AG04450 (cell line): ENCODE measurements at regions not wholly inside any gene's neighbourhood (a gene's known extent, or its start where the extent isn't known, plus 50 kb on each side); places are given as distances from the start of the nearest gene placed in this dataset.

Source experiments
- CTCF ChIA-PET: fragments of 300-600, 350-600 bp; formaldehyde crosslinking; extraction: SDS; loops from one replicate; lab custom pipeline; 2022; ENCODE audit warnings: antibody characterized with exemption, inconsistent platforms; lab: Charles Lee
- POLR2A ChIA-PET: fragments of 350-600 bp; formaldehyde crosslinking; extraction: SDS; loops from one replicate; lab custom pipeline; 2021; ENCODE audit warnings: antibody characterized with exemption, inconsistent platforms; lab: Yijun Ruan, JAX
- DNase-seq: peaks from one replicate; pipeline ENCODE4 v3.0.0-alpha.2; 2011; ENCODE audit warnings: low read depth, low spot score
- H3K27ac ChIP-seq: one replicate; pipeline ENCODE4 v1.5.1; 2012; ENCODE audit warnings: low read depth, low read length, control low read depth
- H3K27me3 ChIP-seq: one replicate; pipeline ENCODE4 v1.6.0; 2012; ENCODE audit warnings: low read length; ENCODE audit not compliant: control insufficient read depth, insufficient read depth
- H3K4me3 ChIP-seq: 2 replicates; pipeline ENCODE4 v1.5.1; 2011; ENCODE audit warnings: mild to moderate bottlenecking, low read depth, low read length, control low read depth
- H3K9me3 ChIP-seq: 2 replicates; pipeline ENCODE4 v1.5.1; 2012; ENCODE audit warnings: low read length; ENCODE audit not compliant: control insufficient read depth, insufficient read depth
- TF ChIP-seq, protein P1 (sequence below): IDR thresholded peaks from 2 replicates; pipeline ENCODE4 v1.5.1; 2011; ENCODE audit warnings: low read depth, low read length, control low read depth, inconsistent platforms

DNA sequence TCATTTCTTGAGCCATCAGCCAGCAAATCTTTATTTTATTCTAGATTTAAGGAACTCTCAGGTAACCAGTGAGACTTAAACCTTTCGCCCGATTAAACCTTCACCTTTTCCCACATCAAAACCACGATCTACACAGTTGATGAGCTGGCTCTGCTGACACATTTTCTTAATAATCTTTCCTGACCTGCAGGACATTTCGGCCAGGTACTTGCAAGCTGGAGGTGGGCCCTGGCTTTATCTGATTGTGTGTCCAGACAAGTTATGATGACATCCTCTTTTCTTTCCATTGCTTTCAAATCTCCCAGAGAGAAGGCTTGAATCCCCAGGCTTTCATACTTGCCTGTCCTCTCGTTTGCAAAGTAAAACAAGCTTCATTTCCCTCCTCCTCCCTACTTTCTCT is 144.2 kb downstream of the EFNB2 start:
- TF ChIP-seq, protein P1, sequence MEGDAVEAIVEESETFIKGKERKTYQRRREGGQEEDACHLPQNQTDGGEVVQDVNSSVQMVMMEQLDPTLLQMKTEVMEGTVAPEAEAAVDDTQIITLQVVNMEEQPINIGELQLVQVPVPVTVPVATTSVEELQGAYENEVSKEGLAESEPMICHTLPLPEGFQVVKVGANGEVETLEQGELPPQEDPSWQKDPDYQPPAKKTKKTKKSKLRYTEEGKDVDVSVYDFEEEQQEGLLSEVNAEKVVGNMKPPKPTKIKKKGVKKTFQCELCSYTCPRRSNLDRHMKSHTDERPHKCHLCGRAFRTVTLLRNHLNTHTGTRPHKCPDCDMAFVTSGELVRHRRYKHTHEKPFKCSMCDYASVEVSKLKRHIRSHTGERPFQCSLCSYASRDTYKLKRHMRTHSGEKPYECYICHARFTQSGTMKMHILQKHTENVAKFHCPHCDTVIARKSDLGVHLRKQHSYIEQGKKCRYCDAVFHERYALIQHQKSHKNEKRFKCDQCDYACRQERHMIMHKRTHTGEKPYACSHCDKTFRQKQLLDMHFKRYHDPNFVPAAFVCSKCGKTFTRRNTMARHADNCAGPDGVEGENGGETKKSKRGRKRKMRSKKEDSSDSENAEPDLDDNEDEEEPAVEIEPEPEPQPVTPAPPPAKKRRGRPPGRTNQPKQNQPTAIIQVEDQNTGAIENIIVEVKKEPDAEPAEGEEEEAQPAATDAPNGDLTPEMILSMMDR, result no peak
- Histone ChIP-seq H3K27ac (no peak overlapping the region), H3K9me3 (no peaks in the 10 kb centered on the region), H3K27me3 (no peaks in the 10 kb centered on the region), H3K4me3 (no peak overlapping the region)
- ChIA-PET POLR2A (no interaction called here), CTCF (no interaction called here)
- DNase-seq, result no peak

DNA sequence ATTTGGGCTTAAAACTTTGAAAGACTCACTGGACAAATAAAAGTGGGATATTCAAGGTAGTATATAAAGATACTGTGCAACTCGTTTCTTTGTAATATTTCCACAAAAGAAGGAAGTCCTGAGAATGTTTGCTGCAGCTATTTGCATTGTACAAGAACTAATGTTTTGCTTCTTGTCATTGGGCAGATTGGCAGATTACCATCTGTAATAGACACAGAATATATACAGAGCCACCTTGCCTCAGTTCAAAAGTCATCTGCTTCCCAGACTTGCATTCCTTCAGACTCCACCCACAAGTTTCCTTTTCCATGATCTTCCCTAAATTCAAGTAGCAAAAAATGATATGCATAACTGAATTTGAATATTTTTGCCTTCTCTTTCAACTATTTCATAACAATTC is 145.1 kb downstream of the EFNB2 start:
- TF ChIP-seq, protein P1, result no peak
- ChIA-PET CTCF (no interaction called here), POLR2A (no interaction called here)
- Histone ChIP-seq H3K27ac (no peak overlapping the region), H3K9me3 (no peaks in the 10 kb centered on the region), H3K27me3 (no peaks in the 10 kb centered on the region), H3K4me3 (no peak overlapping the region)
- no peak for DNase-seq

DNA sequence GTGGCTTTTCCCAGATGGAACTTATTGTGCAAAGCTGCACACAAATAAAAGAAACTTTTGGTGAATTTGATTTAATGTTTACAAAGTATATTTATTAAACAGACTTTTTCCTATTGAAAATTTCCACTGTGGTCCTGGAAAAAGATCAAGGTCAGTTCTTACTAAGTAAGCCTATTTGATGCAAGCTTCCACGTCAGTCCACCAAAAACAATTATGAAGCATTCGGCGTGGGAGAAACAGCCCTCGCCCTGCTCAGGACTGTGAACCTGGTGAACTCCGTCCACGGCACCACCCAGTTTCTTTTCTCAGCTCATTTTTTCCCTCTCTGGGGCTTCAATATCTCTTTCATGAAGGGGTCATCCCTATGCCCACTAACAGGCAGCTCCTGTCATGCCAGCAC is 149.8 kb downstream of the EFNB2 start:
- H3K9me3 ChIP-seq, result no peaks in the 10 kb centered on the region
- ChIA-PET CTCF (no interaction called here), POLR2A (no interaction called here)
- DNase-seq, result no peak
- TF ChIP-seq, protein P1, result no peak
- no peak overlapping the region for H3K4me3 ChIP-seq
- H3K27me3 ChIP-seq, result no peaks in the 10 kb centered on the region
- H3K27ac ChIP-seq, result no peak overlapping the region

DNA sequence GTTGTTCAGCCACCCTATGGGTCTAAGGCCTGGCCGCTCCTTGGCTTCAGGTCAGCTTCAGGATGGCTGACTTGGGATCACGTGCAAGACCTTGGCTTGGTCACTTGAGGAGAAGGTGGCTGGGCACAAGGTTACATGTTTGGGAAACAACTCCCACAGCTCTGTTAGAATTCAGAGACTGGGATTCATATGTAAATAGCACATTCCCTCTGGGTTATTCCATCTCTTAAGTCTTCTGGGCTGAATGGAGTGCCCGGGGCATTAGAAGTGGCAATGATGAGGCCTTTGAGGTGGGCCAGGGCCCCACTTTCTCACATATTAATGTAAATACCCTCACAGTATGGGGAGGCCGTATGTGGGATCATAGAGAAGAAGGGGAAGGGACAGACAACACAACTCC is 150.9 kb downstream of the EFNB2 start:
- TF ChIP-seq, protein P1, result no peak
- DNase-seq, result no peak
- no peaks in the 10 kb centered on the region for H3K27me3 ChIP-seq
- ChIA-PET CTCF (no interaction called here), POLR2A (no interaction called here)
- H3K9me3 ChIP-seq, result no peaks in the 10 kb centered on the region
- no peak overlapping the region for H3K4me3 ChIP-seq
- H3K27ac ChIP-seq, result no peak overlapping the region

DNA sequence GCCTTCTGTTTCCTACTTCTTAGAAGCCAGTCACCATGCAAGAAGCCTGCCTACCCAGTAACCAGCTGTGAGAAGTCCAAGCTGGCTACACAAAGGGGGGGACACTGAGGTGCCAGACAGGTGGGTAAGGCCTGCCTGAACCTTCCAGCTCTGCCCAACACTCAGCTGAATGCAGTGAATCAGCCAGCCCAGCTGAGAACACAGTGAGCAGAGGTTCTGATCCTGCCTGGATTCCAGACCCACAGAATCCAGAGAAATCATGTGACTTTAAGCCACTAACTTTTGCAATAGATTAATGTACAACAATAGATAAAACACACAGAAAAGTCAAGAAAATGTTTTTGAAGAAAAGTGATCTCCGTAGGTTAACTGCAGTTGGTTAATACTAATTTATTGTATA is 151.7 kb downstream of the EFNB2 start:
- Histone ChIP-seq H3K4me3 (no peak overlapping the region), H3K27me3 (no peaks in the 10 kb centered on the region), H3K9me3 (no peaks in the 10 kb centered on the region), H3K27ac (no peak overlapping the region)
- DNase-seq, result no peak
- ChIA-PET POLR2A (no interaction called here), CTCF (no interaction called here)
- TF ChIP-seq, protein P1, result no peak
